Mucosa of rectum (tissue), 2 donors: ENCODE measurements at regions not wholly inside any gene's neighbourhood (a gene's known extent, or its start where the extent isn't known, plus 50 kb on each side); places are given as distances from the start of the nearest gene placed in this dataset.

Source experiments
- H3K27ac ChIP-seq, 2 donors: one replicate each; pipeline ENCODE4 v1.7.0; 2013; ENCODE audit warnings: inconsistent platforms in 2 of 2, low read depth in 2 of 2, low read length in 2 of 2
- H3K27me3 ChIP-seq, 2 donors: one replicate each; pipeline ENCODE4 v1.7.0; 2013; ENCODE audit warnings: low read length in 2 of 2; ENCODE audit not compliant: control insufficient read depth in 2 of 2, insufficient read depth in 2 of 2
- H3K36me3 ChIP-seq, 2 donors: one replicate each; pipeline ENCODE4 v1.7.0; 2013; ENCODE audit warnings: low read length in 2 of 2; ENCODE audit not compliant: control insufficient read depth in 2 of 2, insufficient read depth in 2 of 2
- H3K4me1 ChIP-seq, 2 donors: one replicate each; pipeline ENCODE4 v1.7.0; 2013; ENCODE audit warnings: low read length in 2 of 2, mild to moderate bottlenecking in 1 of 2; ENCODE audit not compliant: control insufficient read depth in 2 of 2, insufficient read depth in 2 of 2
- H3K4me3 ChIP-seq, 2 donors: one replicate each; pipeline ENCODE4 v1.7.0; 2013; ENCODE audit warnings: low read length in 2 of 2
- H3K9ac ChIP-seq, 2 donors: one replicate each; pipeline ENCODE4 v1.7.0; 2013; ENCODE audit warnings: low read length in 2 of 2, low read depth in 1 of 2, mild to moderate bottlenecking in 1 of 2
- H3K9me3 ChIP-seq, 2 donors: one replicate each; pipeline ENCODE4 v1.7.0; 2013; ENCODE audit warnings: low read length in 2 of 2; ENCODE audit not compliant: control insufficient read depth in 2 of 2
- donor health status: healthy.
- donor health status: Normal muscosa, but diverticular disease.

DNA sequence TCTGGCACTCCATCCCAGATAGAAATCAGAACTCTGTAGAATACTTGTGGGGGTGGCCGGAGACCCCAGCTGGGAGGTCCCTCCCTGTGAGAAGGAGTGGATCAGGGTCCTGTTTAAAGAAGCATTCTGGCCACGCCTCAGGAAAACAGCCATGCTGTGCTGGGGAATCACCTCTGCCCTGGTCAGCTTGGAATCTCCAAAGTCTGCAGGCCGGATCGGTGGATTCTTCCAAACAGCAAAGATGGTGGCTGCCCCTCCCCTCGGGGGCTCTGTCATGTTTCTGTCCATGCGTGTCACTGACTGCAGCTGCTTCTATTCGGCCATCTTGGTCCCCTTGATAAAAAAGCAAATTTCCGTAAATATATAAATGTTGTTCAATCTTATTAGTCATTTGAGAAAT is 365.9 kb downstream of the JRKL start:
- Histone ChIP-seq H3K4me1 (no peaks in the 10 kb centered on the region), H3K27ac (no peak overlapping the region), H3K36me3 (no peaks in the 10 kb centered on the region), H3K27me3 (no peaks in the 10 kb centered on the region), H3K4me3 (no peak overlapping the region), H3K9me3 (no peaks in the 10 kb centered on the region), H3K9ac (no peak overlapping the region)

DNA sequence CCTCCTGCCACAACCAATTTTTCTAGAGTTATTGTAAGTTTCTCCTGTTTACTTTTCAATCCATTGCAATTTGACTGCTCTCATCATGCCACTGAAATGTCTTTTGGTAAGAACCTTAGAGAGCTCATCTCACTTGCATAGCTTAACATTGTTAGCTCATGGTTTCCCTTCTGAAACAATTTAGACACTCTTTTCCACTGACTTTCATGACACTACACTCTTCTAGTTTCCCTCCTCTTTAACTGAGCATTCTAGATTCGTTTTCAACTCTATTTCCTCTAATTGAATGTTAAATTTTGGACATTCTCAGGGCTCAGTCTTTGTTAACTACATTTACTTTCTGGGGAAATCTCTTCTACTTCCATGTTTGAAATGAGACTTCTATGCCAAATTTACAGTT is 369.1 kb downstream of the JRKL start:
- H3K27me3 ChIP-seq, result no peaks in the 10 kb centered on the region
- H3K4me1 ChIP-seq, result no peaks in the 10 kb centered on the region
- H3K9ac ChIP-seq, result no peak overlapping the region
- H3K36me3 ChIP-seq, result no peaks in the 10 kb centered on the region
- no peaks in the 10 kb centered on the region for H3K9me3 ChIP-seq
- H3K4me3 ChIP-seq, result no peak overlapping the region
- H3K27ac ChIP-seq, result no peak overlapping the region

DNA sequence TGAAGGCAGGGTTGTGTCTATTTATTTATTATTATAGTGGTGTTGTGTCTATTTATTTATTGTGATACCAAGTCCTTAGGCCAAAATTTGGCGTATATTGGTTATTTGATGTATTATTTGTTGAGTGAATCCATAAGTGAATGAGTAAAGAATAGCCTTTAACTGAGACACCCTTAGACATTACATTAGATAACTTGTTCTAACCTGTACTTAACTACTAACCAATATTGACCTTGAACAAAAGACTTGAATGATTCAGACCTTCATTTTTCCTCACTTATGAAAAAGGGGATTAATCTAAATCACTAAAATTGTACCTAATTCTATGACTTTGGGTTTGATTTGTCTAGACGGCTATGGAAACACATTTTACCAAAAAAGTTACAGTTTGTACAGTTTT is 370.5 kb downstream of the JRKL start:
- no peaks in the 10 kb centered on the region for H3K27me3 ChIP-seq
- H3K9me3 ChIP-seq, result no peaks in the 10 kb centered on the region
- no peak overlapping the region for H3K4me3 ChIP-seq
- no peaks in the 10 kb centered on the region for H3K36me3 ChIP-seq
- no peak overlapping the region for H3K9ac ChIP-seq
- no peaks in the 10 kb centered on the region for H3K4me1 ChIP-seq
- H3K27ac ChIP-seq, result no peak overlapping the region

DNA sequence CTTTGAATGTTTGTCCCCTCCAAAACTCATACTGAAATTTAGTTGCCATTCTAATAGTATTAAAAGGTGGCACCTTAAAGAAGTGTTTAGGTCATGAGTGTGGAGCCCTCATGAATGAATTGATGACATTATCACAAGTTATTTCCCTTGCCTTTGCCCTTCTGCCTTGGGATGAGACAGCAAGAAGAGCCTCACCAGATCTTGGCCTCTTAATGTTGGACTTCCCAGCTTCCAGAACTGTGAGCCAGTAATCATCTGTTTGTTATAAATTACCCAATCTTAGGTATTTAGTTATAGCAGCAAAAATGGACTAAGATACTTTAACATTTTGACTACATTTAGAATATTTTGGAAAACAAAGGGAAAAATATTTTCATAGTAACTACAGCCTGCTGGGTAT is 371.0 kb downstream of the JRKL start:
- Histone ChIP-seq H3K27me3 (no peaks in the 10 kb centered on the region), H3K9ac (no peak overlapping the region), H3K4me3 (no peak overlapping the region), H3K27ac (no peak overlapping the region), H3K4me1 (no peaks in the 10 kb centered on the region), H3K9me3 (no peaks in the 10 kb centered on the region), H3K36me3 (no peaks in the 10 kb centered on the region)

DNA sequence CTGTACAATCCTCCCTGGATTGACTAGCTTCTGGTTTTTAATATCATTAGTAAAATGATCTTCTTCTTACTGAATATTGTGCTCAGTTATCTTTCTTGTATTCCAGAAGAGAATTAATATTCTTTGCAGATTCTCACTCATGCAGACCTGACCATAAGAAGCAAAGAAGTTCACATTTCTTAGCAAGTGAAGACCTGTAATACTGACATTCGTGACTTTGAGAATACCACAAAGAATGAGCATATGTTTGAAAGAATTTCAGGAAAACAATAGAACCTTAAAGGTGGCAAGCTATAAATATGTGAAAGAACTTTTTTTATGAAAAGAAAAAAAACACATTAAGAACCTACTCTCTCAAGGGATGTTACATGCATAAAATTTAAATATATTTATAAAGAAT is 371.6 kb downstream of the JRKL start:
- no peaks in the 10 kb centered on the region for H3K4me1 ChIP-seq
- H3K27me3 ChIP-seq, result no peaks in the 10 kb centered on the region
- no peak overlapping the region for H3K4me3 ChIP-seq
- H3K9ac ChIP-seq, result no peak overlapping the region
- no peaks in the 10 kb centered on the region for H3K9me3 ChIP-seq
- no peaks in the 10 kb centered on the region for H3K36me3 ChIP-seq
- H3K27ac ChIP-seq, result no peak overlapping the region

DNA sequence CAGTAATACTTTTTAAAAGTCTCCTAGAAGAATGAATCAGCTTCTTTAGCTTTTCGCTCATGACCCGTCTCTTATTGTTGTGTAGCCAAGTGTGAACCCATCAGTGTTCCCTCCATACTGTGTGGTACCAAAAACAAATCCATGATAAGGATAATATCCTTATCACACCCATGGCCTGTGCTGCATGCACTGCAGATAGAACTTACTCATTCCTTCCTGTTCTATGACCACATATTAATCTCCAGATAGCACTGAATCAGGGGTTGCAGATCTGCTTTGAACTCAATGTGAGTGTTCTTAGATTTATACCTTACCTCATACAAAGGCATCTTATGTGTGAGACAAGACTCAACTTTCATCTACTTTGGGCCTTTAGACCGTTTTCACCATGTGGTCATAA is 373.4 kb downstream of the JRKL start:
- Histone ChIP-seq H3K4me3 (no peak overlapping the region), H3K9ac (no peak overlapping the region), H3K4me1 (no peaks in the 10 kb centered on the region), H3K27me3 (no peaks in the 10 kb centered on the region), H3K27ac (no peak overlapping the region), H3K36me3 (no peaks in the 10 kb centered on the region), H3K9me3 (no peaks in the 10 kb centered on the region)

DNA sequence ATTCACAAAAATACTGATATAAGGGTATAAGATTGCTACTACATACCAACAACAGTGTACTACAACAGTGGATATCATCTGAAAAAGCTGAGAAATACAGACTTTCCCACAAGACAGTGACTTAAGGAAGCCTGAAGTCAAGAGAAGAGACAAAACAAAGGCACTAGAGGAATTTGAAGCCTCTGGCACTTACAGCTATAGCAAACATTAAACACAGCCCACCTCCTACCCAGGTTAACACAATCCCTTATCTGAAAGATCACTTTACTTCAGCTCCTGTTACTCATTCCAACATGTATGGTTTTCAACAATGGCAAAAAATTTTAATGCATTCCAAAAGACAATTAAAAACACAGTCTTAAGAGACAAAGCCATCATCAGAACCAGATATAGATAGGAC is 388.5 kb downstream of the JRKL start:
- H3K36me3 ChIP-seq, result no peaks in the 10 kb centered on the region
- no peaks in the 10 kb centered on the region for H3K9me3 ChIP-seq
- no peaks in the 10 kb centered on the region for H3K27me3 ChIP-seq
- no peak overlapping the region for H3K27ac ChIP-seq
- H3K4me1 ChIP-seq, result no peaks in the 10 kb centered on the region
- no peak overlapping the region for H3K9ac ChIP-seq
- H3K4me3 ChIP-seq, result no peak overlapping the region

DNA sequence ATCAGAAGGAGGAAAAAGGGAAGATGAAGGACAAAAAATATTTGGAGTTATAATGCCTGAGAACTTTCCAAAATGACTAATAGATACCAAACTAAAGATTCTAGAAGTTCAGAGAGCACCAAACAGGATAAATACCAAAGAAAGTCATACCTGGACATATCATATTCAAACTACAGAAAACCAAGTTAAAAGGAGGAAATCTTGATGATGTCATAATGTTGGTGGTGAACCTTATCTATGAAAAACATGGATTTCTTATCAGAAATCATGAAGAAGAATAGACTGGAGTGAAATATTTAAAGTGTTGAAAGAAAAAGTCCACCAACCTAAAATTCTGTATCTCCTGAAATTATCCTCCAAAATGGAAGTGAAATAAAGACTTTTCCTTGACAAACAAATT is 389.2 kb downstream of the JRKL start:
- Histone ChIP-seq H3K9me3 (no peaks in the 10 kb centered on the region), H3K27me3 (no peaks in the 10 kb centered on the region), H3K27ac (no peak overlapping the region), H3K9ac (no peak overlapping the region), H3K36me3 (no peaks in the 10 kb centered on the region), H3K4me3 (no peak overlapping the region), H3K4me1 (no peaks in the 10 kb centered on the region)

DNA sequence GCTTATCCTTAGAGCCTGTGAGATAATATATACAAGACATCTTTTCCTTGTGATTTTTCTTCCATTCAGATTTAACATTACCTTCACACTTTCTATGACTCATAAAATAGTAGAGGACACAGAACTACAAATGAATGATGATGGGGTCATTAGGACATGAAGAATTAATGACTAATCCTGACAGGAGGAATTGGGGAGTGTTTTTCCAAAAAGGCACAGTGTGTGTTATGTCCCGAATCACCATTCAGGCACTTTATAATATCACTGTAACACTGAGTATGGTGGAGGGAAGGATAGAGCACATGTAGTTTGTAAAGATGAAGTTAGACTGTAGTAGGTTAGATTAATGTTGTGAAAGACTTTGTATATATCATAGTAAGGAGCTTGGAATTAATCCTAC is 391.3 kb downstream of the JRKL start:
- Histone ChIP-seq H3K27ac (no peak overlapping the region), H3K36me3 (no peaks in the 10 kb centered on the region), H3K27me3 (no peaks in the 10 kb centered on the region), H3K9ac (no peak overlapping the region), H3K4me3 (no peak overlapping the region), H3K9me3 (no peaks in the 10 kb centered on the region), H3K4me1 (no peaks in the 10 kb centered on the region)

DNA sequence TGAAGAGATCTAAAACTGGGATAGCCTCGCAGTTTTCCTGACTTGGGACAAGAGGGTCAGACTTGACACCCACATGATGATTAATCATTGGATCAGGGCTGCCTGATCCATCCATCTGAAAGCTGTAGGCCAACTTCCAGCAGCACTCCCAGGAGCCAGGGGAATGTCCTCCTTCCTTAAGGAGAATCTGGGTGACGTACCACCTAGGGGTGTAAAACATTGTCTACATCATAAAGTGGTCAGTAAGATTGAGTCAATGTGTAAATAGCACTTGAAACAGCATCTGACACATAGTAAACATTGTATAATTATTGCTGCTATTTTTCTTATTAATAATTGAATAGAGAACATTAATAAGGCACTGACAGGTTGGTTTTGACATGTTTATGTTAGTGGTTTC is 392.8 kb downstream of the JRKL start:
- H3K4me3 ChIP-seq, result no peak overlapping the region
- no peaks in the 10 kb centered on the region for H3K27me3 ChIP-seq

DNA sequence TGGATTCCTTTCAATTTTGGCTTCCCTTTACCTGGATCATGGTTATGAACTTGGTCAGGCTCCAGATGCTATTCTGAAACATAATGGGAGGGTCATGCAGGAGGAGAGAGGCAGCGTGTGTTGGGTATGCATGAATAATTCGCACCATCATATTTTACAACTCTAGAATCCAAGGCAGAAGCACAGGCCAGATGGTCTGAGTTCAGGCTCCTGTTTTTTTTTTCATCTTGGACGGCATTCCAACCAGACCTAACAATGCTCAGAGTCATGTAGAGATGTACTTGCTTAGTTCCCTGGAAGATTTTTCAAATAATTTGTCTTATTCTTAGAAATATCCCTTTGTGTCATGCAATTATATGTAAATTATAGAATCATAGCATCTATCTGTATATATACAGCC is 393.5 kb downstream of the JRKL start:
- Histone ChIP-seq H3K36me3 (no peaks in the 10 kb centered on the region), H3K4me1 (no peaks in the 10 kb centered on the region), H3K4me3 (no peak overlapping the region), H3K9me3 (no peaks in the 10 kb centered on the region), H3K27ac (no peak overlapping the region), H3K27me3 (no peaks in the 10 kb centered on the region), H3K9ac (no peak overlapping the region)

More for the DNA sequence above, 392.8 kb downstream of the JRKL start:
- Histone ChIP-seq H3K27ac (no peak overlapping the region), H3K9ac (no peak overlapping the region), H3K4me1 (no peaks in the 10 kb centered on the region), H3K36me3 (no peaks in the 10 kb centered on the region), H3K9me3 (no peaks in the 10 kb centered on the region)
